KMS-11 (cell line): ENCODE measurements at regions not wholly inside any gene's neighbourhood (a gene's known extent, or its start where the extent isn't known, plus 50 kb on each side); places are given as distances from the start of the nearest gene placed in this dataset.

Source experiments
- H2AFZ ChIP-seq: fragments of 200-600 bp; sonication (generic); 2 replicates; pipeline ENCODE4 v1.6.1; 2016; ENCODE audit warnings: antibody characterized with exemption, mixed run types, low read depth
- H3K27ac ChIP-seq: fragments of 200-600 bp; sonication (generic); 2 replicates; pipeline ENCODE4 v1.6.1; 2016; ENCODE audit warnings: mild to moderate bottlenecking, mixed run types
- H3K27me3 ChIP-seq: fragments of 200-600 bp; sonication (generic); 2 replicates; pipeline ENCODE4 v1.6.1; 2017; ENCODE audit warnings: mild to moderate bottlenecking, low read depth, mixed run types, moderate library complexity; ENCODE audit not compliant: insufficient read depth
- H3K36me3 ChIP-seq: fragments of 200-600 bp; sonication (generic); 2 replicates; pipeline ENCODE4 v1.6.1; 2017; ENCODE audit warnings: mild to moderate bottlenecking, mixed run types; ENCODE audit not compliant: insufficient read depth
- H3K4me1 ChIP-seq: fragments of 200-600 bp; sonication (generic); 2 replicates; pipeline ENCODE4 v1.6.1; 2016; ENCODE audit warnings: mild to moderate bottlenecking, low read depth, mixed run types; ENCODE audit not compliant: poor library complexity, severe bottlenecking
- H3K4me2 ChIP-seq: fragments of 200-600 bp; sonication (generic); 2 replicates; pipeline ENCODE4 v1.7.0; 2016; ENCODE audit warnings: mild to moderate bottlenecking, mixed run types
- H3K4me3 ChIP-seq: fragments of 200-600 bp; sonication (generic); IDR thresholded peaks from 2 replicates; pipeline ENCODE4 v1.6.1; 2017; ENCODE audit warnings: low read depth, low read length, mixed read lengths; ENCODE audit not compliant: insufficient read depth
- H3K79me2 ChIP-seq: fragments of 200-600 bp; sonication (generic); 2 replicates; pipeline ENCODE4 v1.6.1; 2016; ENCODE audit warnings: low read depth, mixed run types; ENCODE audit not compliant: insufficient read depth
- H3K9ac ChIP-seq: fragments of 200-600 bp; sonication (generic); 2 replicates; pipeline ENCODE4 v1.6.1; 2016; ENCODE audit warnings: mild to moderate bottlenecking, mixed run types
- H4K20me1 ChIP-seq: fragments of 200-600 bp; sonication (generic); 2 replicates; pipeline ENCODE4 v1.6.1; 2016; ENCODE audit warnings: mild to moderate bottlenecking, mixed run types; ENCODE audit not compliant: insufficient read depth
- TF ChIP-seq, protein P1 (sequence below): fragments of 200-600 bp; sonication (generic); conservative IDR thresholded peaks from 2 replicates; pipeline ENCODE4 v1.6.1; 2017; ENCODE audit warnings: low read depth, mild to moderate bottlenecking, antibody characterized with exemption, low read length, moderate library complexity, mixed read lengths

DNA sequence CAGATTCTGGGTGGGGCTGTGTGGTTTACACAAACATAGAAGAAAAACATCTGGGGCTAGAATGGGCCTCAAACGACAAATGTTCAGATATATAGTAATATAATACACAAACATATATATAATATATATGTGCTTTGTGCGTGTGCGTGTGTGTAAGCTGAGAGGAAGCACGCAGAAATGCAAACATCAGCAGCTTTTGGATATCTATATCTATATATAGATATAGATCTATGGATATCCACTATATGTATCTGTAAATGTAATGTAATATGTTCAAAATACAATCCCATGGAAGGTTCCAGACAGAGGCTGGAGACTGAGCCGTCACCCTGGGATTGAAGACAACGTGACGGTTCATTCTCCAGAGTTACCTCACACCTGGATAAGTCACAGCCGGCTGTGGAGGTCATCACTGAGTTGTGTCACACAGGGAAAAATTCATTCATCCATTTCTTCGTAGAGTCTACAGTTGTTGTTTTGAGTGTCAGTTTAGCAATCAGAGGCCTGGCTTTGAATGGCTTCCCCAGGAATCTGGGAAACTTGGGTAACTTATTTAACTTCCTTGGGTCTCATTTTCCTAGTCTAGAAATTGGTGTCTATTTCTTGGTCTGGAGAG lies 123.0 kb upstream of the CPEB4 start:
- Histone ChIP-seq H3K36me3 (no peaks in the 10 kb centered on the region), H3K79me2 (no peaks in the 10 kb centered on the region), H3K9ac (no peak overlapping the region), H3K4me3 (no peak overlapping the region), H3K4me1 (peaks cover 21% of the 10 kb centered on the region), H4K20me1 (no peaks in the 10 kb centered on the region), H3K27me3 (no peaks in the 10 kb centered on the region), H2AFZ (no peak overlapping the region), H3K27ac (no peak overlapping the region), H3K4me2 (no peak overlapping the region)
- TF ChIP-seq, protein P1, sequence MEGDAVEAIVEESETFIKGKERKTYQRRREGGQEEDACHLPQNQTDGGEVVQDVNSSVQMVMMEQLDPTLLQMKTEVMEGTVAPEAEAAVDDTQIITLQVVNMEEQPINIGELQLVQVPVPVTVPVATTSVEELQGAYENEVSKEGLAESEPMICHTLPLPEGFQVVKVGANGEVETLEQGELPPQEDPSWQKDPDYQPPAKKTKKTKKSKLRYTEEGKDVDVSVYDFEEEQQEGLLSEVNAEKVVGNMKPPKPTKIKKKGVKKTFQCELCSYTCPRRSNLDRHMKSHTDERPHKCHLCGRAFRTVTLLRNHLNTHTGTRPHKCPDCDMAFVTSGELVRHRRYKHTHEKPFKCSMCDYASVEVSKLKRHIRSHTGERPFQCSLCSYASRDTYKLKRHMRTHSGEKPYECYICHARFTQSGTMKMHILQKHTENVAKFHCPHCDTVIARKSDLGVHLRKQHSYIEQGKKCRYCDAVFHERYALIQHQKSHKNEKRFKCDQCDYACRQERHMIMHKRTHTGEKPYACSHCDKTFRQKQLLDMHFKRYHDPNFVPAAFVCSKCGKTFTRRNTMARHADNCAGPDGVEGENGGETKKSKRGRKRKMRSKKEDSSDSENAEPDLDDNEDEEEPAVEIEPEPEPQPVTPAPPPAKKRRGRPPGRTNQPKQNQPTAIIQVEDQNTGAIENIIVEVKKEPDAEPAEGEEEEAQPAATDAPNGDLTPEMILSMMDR = no peak

DNA sequence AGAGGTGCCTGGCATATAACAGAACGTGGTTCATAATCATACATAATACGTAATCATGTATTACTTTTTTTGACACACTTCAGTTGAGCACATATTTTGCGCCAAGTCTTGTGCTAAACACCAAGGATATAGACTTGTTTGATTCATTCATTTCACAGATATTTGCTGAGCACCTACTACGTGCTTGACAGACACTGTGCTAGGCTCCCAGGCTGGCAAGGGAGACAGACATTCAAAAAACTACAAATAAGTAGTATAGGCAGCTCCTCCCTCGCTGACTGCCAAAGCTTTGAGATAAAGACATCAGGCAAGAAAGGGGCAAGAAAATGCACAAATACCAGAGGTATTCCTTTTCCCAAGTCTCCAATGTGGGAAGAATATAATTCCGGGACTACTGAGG lies 122.5 kb upstream of the CPEB4 start:
- H3K79me2 ChIP-seq = no peaks in the 10 kb centered on the region
- no peaks in the 10 kb centered on the region for H4K20me1 ChIP-seq
- no peak overlapping the region for H3K4me2 ChIP-seq
- TF ChIP-seq, protein P1 = no peak
- no peak overlapping the region for H3K27ac ChIP-seq
- H2AFZ ChIP-seq = no peak overlapping the region
- H3K27me3 ChIP-seq = no peaks in the 10 kb centered on the region
- H3K9ac ChIP-seq = no peak overlapping the region
- H3K4me3 ChIP-seq = no peak overlapping the region
- H3K4me1 ChIP-seq = peaks cover 21% of the 10 kb centered on the region
- no peaks in the 10 kb centered on the region for H3K36me3 ChIP-seq

DNA sequence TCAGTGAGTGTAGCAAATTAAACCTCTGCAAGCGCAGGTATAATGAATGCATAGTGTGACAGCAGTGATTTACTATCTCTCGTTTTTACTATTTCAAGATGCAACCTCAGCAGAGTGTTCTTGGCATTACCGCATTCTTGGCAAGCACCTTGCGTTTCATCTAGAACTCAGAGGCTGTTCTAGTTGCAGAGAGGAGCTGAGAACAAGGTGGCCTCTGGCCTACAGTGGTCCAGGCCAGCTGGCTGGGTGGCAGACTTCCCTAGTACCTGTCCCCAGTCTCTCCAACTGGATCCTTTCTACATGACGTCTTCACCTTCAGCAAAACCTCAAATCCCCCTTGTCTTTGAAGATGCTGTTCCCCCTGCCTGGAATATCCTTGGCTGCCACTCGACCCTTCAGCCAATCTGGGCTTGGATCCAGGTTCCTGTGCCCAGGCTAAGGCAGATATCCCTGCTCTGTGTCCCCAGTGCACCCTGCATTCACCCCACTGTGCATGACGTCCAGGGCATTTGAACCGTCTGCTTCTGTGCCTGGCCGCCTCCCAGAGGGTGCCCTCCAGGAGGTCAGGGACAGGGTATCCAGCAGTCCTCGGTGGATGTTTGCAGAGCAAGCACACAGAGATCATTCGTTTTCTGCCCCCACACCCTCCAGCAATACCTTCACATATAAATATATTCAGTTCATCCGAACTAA lies 120.4 kb upstream of the CPEB4 start:
- no peak overlapping the region for H3K4me3 ChIP-seq
- no peak overlapping the region; the same call in 1 of the 2 replicates for H3K4me2 ChIP-seq
- no peak overlapping the region for H3K9ac ChIP-seq
- H2AFZ ChIP-seq = no peak overlapping the region
- H4K20me1 ChIP-seq = no peaks in the 10 kb centered on the region
- H3K36me3 ChIP-seq = no peaks in the 10 kb centered on the region
- no peak overlapping the region for H3K27ac ChIP-seq
- no peaks in the 10 kb centered on the region for H3K27me3 ChIP-seq
- peaks cover 21% of the 10 kb centered on the region for H3K4me1 ChIP-seq
- TF ChIP-seq, protein P1 = no peak
- H3K79me2 ChIP-seq = no peaks in the 10 kb centered on the region

DNA sequence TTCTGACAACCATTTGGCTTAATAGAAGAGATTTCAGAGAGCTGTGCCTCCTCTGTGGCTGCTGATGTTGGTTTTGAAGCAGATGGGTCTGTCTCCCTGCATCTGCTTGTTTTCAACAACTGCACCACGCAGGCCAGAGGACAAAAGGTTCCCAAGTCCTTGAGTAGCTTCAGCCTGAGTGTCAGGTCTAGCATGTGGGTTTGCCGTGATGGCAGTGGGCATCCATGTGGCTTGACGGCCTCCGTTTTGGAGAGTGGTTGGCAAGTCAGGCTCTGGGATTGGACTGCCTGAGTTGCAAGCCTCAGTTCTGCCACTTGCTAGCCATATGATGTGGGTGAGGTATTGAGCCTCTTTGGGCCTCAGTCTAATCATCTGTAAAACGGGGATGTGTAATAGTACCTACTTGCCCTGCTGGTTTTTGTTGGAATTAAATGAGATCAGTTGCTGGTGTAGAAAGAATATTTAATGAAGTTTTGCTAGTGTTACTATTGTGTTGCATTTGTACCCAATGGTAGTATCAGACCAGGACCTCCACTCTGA lies 119.8 kb upstream of the CPEB4 start:
- H3K36me3 ChIP-seq = no peaks in the 10 kb centered on the region
- H3K27me3 ChIP-seq = no peaks in the 10 kb centered on the region

More for the DNA sequence above, 119.8 kb upstream of the CPEB4 start:
- H3K9ac ChIP-seq = no peak overlapping the region
- TF ChIP-seq, protein P1 = no peak
- H2AFZ ChIP-seq = no peak overlapping the region
- no peaks in the 10 kb centered on the region for H4K20me1 ChIP-seq
- H3K4me3 ChIP-seq = no peak overlapping the region
- H3K27ac ChIP-seq = no peak overlapping the region
- peaks cover 21% of the 10 kb centered on the region for H3K4me1 ChIP-seq
- H3K4me2 ChIP-seq = no peak overlapping the region
- H3K79me2 ChIP-seq = no peaks in the 10 kb centered on the region
